IPS DF 19.7 (cell line): ENCODE measurements at regions not wholly inside any gene's neighbourhood (a gene's known extent, or its start where the extent isn't known, plus 50 kb on each side); places are given as distances from the start of the nearest gene placed in this dataset.
"Not testable (repeated sequence)": the region's sequence is repeated elsewhere in the genome, so short reads cannot be mapped to it uniquely, and the experiment has no call there.

Experiments used
- DNase-seq: peaks from one replicate; pipeline ENCODE4 v3.0.0-alpha.2; 2013; ENCODE audit warnings: low read depth, low spot score

DNA sequence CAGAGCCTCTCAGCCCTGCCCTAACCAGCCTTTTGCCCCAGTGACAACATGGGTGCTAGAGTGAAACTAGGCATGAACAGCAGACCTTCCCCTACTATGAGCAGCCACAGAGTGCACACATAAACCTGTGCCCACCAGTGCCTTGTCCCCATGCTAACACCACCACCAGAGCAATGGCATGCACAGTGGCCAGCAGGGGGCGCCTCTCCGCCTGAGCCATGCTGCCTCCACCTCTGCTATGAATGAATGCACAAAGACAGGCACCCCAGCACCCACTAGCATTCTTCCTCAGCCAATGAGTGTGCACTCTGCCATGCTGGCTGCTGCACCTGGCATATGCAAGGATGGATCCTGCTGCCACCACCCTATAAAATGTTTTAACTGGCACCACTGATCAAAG, 286.9 kb upstream of the FGF16 start:
- DNase-seq = no peak

DNA sequence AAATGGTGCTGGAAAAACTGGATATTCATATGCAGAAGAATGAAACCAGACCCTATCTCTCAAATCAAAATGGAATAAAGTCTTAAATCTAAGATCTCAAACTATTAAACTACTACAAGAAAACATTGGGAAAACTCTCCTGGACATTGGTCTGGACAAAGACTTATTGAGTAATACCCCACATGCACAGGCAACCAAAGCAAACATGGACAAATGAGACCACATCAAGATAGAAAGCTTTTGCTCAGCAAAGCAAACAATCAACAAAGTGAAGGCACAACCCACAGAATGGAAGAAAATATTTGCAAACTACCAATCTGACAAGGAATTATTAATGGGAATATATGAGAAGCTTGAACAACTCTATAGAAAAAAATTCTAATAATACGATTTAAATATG, 284.4 kb upstream of the FGF16 start:
- DNase-seq = no peak

DNA sequence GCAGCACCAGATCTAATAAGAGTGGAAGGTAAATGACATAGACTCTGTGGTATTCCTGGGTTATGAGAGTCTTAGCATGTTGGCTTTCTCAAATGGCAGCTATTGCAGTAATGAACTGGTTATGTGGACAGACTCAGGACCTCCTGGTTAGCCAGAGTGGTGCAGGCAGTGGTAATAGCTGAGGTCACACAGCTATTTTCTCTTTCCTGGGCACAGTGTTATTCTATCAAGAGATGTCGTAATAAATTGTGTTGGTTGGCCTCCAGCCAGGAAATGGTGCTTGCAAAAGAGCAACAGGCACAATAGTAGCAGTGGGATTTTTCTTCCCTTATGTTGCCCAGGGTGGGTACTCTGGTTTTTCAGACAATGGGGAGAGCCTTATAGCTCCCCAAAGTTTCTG, 279.2 kb upstream of the FGF16 start:
- DNase-seq = no peak

DNA sequence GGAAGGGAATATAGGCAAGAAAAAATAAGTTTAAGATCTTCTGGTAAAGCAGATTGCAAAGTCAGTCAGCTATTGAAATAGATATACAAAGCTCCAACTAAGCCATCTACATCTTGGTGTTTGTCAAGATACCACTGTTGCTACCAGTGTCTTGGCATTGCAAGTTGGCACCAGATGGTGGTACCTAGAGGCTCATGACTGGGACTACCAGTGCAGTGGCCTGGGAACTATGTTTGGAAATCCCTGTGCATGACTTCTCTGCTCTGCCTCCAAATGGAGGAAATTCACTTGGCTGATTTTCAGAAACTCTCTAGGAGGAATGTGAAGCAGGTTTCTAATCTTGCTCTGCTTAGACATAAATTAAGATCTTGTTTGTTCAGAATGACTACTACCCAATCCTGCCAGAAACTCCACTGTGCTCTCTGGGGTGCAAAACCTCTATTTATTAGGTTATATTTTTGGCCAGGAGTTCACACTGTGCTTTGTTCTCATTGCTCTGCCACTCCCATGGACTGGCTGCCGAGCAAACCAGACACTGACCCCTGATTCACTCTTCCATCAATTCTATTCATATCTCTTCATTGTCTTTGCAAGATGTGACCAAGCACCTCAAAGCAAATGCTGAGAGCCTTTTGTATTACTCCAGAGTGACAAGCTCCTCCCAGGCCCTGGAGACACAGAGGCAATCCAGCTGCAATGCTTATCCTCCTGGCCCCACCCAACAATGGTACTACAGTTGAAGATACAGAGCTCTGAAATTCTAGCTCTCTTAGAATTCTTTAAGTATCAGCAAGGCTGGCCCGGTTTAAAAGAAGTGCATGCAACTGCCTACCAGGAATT, 272.3 kb upstream of the FGF16 start:
- no peak for DNase-seq

DNA sequence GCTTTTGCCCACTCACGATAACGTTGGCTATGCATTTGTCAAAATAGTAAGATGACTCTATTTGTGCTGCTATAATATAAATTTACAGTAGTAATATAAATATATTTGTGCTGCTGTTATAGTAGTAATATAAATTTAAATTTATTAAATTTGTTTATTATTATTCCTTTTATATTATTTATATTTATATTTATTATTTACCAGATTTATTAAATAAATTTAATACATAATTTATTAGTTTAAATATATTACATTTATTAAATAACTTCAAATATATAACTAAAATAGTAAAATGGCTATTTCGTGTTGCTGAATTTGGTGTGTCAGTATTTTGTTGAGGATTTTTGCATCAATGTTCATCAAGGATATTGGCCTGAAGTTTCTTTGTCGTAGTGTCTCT, 246.5 kb upstream of the FGF16 start:
- DNase-seq = no peak

DNA sequence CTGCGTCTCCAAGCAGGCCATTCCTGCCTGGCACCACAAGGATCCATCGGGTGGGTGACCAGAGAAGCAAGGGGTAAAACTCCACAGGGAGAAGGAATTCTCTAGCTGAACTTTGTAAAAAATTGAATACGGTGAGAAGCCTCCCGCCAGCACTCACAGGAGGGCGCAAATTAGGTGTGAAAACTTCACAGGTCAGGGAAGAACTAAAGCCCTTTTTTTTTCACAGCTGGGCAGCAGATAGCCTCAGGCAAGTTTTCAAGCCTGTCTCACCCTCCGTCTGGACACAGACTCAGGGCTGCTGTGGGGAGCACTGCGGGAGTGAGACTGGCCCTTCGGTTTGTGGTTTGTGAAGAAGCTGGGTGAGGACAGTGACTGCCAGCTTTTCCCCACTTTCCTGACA, 224.1 kb upstream of the FGF16 start:
- no peak for DNase-seq

DNA sequence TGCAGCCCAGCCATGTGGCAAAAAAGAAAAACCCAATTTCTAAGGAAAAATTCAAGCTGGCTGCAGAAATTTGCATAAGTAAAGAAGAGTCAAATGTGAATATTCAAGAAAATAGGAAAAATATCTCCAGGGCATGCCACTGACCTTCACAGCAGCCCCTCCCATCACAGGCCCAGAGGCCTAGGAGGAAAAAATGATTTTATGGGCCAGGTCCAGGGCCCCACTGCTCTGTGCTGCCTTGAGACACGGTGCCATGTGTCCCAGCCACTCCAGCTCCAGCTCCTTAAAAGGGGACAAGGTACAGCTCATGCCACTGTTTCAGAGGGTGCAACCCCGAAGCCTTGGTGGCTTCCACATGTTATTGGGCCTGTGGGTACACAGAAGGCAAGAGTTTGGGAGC, 182.7 kb upstream of the FGF16 start:
- DNase-seq = no peak

DNA sequence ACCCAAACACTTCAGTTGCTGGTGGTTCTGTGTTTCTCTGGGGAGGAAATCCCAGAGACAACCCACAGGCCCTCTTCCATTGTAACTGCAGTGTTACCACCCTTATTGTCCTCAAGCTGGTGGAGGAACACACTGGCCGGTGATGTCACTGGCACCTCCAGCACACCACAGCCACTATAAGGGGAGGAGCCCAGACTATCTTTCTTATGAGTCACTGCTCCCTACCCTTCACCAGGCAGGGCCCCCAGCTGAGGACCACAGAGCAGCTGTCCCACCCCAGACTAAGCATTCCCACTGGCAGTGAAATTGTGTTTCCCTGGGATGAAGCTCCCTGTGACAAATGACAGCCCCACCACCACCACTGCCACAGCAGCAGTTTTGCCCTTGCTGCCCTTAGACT, 171.8 kb upstream of the FGF16 start:
- DNase-seq = no peak

DNA sequence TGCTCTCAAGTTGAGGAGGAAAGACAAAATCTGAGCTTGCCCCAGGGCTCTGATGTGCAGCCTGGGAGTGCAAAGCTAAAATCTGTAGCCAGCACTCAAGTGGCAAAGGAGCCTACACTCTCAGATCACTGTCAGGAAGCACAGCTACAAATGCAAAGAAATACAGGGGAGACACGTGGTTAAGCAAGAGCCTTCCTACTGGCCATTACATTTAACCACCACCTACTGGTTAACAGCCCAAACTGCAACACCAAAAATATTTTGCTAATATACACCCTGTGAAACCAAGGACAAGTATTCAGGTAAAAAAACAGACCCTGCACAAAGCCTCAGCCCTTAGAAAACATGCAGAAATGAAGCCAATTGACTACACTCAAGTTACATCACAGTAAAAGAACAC, 170.4 kb upstream of the FGF16 start:
- DNase-seq = peak; percentile 5

DNA sequence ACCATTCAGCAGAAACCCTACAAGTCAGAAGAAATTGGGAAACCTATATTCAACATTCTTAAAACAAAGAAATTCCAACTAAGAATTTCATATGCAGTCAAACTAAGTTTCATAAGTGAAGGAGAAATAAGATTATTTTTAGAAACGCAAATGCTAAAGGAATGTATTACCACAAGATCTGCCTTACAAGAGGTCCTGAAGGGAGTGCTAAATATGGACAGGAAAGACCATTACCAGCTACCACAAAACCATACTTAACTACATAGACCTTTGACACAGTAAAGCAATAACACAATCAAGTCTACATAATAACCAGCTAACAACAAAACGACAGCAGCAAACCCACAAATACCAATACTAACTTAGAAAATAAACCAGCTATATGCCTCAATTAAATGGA, 169.3 kb upstream of the FGF16 start:
- no peak for DNase-seq

DNA sequence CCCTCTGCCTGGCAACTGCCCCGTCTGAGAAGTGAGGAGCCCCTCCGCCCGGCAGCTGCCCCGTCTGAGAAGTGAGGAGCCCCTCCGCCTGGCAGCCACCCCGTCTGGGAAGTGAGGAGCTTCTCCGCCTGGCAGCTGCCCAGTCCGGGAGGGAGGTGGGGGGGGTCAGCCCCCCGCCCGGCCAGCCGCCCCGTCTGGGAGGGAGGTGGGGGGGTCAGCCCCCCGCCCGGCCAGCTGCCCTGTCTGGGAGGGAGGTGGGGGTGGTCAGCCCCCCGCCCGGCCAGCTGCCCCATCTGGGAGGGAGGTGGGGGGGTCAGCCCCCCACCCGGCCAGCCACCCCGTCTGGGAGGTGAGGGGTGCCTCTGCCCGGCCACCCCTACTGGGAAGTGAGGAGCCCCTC, 167.8 kb upstream of the FGF16 start:
- not testable (repeated sequence) for DNase-seq

DNA sequence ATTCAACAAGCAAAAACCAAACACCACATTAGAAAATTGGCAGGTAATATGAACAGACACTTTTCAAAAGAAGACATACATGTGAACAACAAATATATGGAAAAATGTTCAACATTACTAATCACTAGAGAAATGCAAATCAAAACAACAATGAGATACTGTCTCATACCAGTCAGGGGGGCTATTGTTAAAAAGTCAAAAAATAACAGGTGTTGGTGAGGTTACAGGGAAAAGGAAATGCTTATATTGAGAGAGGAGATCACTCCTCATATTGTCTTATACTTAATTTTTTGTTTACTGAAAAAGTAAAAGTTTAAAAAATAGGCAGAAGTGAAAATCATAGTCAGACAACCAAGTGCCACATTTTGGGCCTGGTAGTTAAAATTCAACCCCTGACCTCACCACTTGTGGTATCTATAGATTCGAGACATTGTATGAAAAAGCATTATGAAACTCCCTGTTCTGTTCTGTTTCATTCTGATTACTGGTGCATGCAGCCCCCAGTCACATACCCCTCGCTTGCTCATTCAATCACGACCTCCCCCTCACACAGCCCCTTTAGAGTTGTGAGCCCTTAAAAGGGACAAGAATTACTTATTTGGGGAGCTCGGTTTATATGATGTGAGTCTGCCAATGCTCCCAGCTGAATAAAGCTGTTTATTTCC, 153.7 kb upstream of the FGF16 start:
- no peak for DNase-seq

DNA sequence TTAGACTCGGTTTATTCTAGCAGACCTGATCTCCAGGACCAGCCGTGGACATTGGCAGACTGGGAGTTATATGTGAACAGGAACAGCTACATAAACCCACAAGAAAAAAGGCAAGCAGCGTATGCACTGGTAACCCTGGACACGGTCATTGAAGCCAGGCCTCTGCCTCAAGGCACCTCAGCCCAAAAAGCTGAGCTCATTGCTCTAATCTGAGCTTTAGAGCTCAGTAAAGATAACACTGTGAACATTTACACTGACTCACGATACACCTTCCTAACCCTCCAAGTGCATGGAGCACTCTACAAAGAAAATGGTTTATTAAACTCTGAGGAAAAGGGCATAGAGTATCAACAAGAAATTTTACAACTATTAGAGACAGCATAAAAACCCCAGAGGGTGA, 148.9 kb upstream of the FGF16 start:
- DNase-seq = no peak

DNA sequence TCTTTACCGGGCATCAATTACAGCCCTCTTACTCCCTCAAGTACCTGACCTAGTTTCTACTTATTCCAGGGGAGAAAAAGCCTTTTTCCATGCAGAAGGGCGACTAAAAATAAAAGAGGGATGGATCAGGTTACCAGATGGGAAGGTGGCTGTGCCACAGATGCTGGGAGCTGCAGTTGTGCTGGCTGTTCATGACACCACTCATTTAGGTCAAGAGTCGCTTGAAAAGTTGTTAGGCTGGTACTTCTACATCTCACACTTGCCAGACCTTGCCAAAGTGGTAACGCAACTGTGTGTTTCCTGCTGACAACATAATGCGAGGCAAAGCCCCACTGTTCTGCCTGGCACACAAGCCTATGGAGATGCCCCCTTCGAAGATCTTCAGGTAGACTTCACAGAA, 148.4 kb upstream of the FGF16 start:
- no peak for DNase-seq

DNA sequence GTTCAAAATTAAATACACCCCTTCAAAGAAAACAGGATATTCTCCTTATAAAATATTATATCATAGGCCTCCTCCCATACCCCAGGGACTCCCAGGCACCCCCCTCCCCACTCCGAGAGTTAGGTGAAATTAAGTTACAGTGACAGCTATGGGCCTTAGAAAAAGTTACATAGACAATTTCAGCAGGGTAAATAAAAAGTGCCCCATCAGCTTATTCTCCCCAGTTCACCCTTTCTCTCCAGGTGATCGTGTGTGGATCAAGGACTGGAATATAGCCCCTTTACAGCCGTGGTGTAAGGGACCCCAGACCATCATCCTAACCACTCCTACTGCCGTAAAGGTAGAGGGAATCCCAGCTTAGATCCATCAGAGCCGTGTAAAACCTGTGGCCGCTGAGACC, 147.6 kb upstream of the FGF16 start:
- DNase-seq = no peak

DNA sequence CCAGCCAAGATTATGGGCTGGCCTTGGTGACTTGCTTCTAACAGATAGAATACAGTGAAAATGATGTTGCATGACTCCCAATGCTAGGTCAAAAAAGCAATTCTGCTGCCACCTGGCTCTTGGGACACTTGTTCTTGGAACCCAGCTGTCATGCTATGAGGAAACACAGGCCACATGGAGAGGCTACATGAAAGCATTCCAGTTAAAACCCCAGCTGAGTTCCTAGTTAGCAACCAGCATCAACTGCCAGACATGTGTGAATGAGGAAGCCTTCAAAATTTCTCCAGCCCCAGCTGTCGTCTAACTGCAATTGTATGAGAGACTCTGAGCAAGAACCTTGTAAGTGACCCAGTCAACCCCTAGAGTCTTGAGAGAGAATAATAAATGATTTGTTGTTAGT, 105.2 kb upstream of the FGF16 start:
- DNase-seq = no peak

DNA sequence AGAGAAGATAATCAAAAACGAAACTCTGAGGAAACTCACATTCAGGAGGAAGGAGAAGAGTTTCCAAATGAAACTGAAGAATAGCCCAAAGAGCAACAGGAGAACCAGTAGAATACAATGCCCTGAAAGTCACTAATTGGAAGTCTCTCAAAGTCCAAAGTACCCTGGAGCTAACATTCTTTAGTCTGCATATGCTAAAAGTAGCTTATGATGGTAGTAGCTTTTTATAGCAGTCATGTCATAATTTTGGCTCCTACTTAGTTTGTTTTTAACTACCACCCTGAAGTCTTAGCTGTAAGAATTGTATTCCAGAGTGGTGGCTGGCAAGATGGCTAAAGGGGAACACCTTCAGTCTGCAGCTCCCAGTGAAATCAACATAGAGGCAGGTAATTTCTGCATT, 100.3 kb upstream of the FGF16 start:
- DNase-seq = no peak

DNA sequence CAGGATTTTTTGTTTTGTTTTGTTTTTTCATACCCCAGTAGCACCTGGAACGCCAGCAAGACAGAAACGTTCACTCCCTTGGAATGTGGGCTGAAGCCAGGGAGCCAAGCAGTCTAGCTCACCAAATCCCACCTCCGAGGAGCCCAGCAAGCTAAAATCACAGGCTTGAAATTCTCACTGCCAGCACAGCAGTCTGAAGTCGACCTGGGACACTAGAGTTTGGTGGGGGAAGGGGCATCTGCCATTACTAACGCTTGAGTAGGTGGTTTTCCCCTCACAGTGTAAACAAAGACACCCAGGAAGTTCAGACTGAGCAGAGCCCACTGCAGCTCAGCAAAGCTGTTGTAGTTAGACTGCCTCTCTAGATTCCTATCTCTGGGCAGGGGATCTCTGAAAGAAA, 99.6 kb upstream of the FGF16 start:
- no peak for DNase-seq

DNA sequence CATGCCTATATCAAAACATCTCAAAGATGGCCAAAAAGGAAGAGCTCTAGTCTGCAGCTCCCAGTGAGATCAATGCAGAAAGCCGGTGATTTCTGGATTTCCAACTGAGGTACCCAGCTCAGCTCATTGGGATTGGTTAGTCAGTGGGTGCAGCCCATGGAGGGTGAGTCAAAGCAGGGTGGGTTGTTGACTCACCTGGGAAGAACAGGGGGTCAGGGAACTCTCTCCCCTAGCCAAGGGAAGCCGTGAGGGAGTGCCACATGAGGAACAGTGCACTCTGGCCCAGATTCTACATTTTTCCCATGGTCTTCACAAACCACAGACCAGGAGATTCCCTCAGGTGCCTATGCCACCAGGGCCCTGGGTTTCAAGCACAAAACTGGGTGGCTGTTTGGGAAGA, 57.3 kb upstream of the FGF16 start:
- DNase-seq = no peak

DNA sequence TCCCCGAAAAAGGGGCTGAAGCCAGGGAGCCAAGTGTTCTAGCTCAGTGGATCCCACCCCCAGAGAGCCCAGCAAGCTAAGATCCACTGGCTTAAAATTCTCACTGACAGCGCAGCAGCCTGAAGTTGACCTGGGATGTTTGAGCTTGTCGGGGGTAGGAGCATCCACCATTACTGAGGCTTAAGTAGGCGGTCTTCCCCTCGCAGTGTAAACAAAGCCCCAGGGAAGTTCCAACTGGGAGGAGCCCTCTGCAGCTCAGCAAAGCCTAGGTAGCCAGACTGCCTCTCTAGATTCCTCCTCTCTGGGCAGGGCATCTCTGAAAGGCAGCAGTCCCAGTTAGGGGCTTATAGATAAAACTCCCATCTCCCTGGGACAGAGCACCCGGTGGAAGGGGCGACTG, 56.8 kb upstream of the FGF16 start:
- DNase-seq = not testable (repeated sequence)

DNA sequence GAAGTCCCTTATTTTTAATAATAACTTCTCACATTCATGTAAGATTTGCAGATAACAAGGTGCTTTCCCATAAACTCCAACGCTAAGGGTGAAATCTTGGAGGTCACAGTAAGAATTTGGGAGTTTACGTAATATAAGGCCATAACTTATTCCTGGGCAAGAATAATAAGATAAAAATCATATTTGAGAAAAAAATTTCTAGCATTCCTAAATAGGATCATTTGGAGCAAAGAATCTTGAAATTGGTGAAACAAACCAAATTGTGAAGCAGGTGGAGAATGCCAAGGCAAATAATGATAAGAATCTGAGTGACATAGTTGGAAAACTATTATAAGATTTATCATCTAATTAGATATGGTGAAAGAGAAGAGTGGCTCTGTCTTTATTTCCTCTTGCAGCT, 50.4 kb upstream of the FGF16 start:
- no peak for DNase-seq
